Testis (tissue), 2 donors: ENCODE measurements at regions not wholly inside any gene's neighbourhood (a gene's known extent, or its start where the extent isn't known, plus 50 kb on each side); places are given as distances from the start of the nearest gene placed in this dataset.

Experiments
- POLR2A ChIP-seq: fragments of 450-650 bp; IDR thresholded peaks from one replicate; pipeline ENCODE4 v1.6.1; 2017; ENCODE audit warnings: antibody characterized with exemption, mild to moderate bottlenecking, moderate library complexity
- TF ChIP-seq, protein P1 (sequence below), 3 experiments: fragments of 450-650 bp in 2 of 3; fragments of 200-600 bp in 1 of 3; sonication (generic) in 1 of 3; IDR thresholded peaks; one replicate each; pipeline ENCODE4 v1.5.1; 2016 to 2019; ENCODE audit warnings: antibody characterized with exemption in 3 of 3, mild to moderate bottlenecking in 2 of 3, moderate library complexity in 1 of 3

DNA sequence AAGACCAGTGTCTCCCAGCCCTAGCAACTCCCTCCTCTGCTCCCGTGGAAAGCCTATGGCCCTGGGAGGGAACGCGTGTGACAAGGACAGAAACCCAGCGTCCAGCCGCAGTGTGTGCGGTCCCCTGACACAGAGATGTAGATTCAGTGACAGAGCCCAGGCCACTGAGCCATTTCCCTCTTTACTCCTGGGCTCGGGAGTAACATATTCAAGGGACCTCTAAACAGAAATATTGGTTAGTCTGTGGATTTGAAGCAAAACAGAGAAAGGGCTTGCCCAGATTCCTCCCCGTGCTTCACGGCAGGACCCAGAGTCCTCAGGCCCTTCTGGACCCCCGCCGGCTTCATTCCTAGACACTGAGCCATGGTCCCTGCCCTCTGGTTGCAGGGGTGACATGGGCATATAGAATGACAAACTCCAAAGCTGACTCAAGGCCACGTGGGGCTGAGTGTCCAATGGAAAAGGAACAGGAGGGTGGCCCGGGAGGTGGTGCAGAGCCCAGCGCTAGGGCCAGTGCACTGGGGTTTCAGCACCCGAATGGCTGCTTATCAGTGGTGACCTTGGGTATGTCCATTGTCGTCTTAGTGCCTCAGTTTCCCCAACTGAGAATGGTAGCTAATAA, 248.2 kb downstream of the QKI start:
- TF ChIP-seq, protein P1, sequence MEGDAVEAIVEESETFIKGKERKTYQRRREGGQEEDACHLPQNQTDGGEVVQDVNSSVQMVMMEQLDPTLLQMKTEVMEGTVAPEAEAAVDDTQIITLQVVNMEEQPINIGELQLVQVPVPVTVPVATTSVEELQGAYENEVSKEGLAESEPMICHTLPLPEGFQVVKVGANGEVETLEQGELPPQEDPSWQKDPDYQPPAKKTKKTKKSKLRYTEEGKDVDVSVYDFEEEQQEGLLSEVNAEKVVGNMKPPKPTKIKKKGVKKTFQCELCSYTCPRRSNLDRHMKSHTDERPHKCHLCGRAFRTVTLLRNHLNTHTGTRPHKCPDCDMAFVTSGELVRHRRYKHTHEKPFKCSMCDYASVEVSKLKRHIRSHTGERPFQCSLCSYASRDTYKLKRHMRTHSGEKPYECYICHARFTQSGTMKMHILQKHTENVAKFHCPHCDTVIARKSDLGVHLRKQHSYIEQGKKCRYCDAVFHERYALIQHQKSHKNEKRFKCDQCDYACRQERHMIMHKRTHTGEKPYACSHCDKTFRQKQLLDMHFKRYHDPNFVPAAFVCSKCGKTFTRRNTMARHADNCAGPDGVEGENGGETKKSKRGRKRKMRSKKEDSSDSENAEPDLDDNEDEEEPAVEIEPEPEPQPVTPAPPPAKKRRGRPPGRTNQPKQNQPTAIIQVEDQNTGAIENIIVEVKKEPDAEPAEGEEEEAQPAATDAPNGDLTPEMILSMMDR (IDR thresholded peaks at IDR 0.05) = no peak
- TF ChIP-seq POLR2A = no peak
